ENCODE measurements at regions not wholly inside any gene's neighbourhood (a gene's known extent, or its start where the extent isn't known, plus 50 kb on each side); places are given as distances from the start of the nearest gene placed in this dataset.

DNA sequence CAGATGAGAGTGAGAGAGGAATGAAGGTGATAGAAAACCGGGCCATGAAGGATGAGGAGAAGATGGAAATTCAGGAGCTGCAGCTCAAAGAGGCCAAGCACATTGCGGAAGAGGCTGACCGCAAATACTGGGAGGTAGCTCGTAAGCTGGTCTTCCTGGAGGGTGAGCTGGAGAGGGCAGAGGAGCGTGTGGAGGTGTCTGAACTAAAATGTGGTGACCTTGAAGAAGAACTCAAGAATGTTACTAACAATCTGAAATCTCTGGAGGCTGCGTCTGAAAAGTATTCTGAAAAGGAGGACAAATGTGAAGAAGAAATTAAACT is 88.9 kb downstream of the EOMES start:
- TF ChIP-seq CTCF (IDR thresholded peaks at IDR 0.05; ENCODE audit: poor library complexity) (no peak), EZH2phosphoT487 (IDR thresholded peaks at IDR 0.05; ENCODE audit: low read depth, severe bottlenecking, unreplicated experiment) (no peak)

All from hepatocyte (in vitro differentiated cells).